MV-4-11 (cell line): ENCODE measurements at regions not wholly inside any gene's neighbourhood (a gene's known extent, or its start where the extent isn't known, plus 50 kb on each side); places are given as distances from the start of the nearest gene placed in this dataset.
"Not testable (repeated sequence)": the region's sequence is repeated elsewhere in the genome, so short reads cannot be mapped to it uniquely, and the experiment has no call there.

Experiments used
- DNase-seq: peaks from one replicate; lab custom pipeline; 2025; lab: John Stamatoyannopoulos, UW

- no peak for DNase-seq
These were observed 262.9 kb upstream of the AUTS2 start for GRCh38 chr7:69335331-69335730.

- DNase-seq, result no peak
These were observed 261.3 kb upstream of the AUTS2 start for GRCh38 chr7:69336976-69337375.

GRCh38 chr7:69338144-69338543, 260.1 kb upstream of the AUTS2 start:
- no peak for DNase-seq

- no peak for DNase-seq
These were observed 257.0 kb upstream of the AUTS2 start for GRCh38 chr7:69341288-69341687.

- DNase-seq, result no peak
These were observed 256.0 kb upstream of the AUTS2 start for GRCh38 chr7:69342154-69342884.

- DNase-seq, result no peak
These were observed 249.0 kb upstream of the AUTS2 start for GRCh38 chr7:69349291-69349690.

GRCh38 chr7:69358163-69358821, 240.0 kb upstream of the AUTS2 start:
- no peak for DNase-seq

GRCh38 chr7:69359003-69359700, 239.1 kb upstream of the AUTS2 start:
- peak; percentile 73 for DNase-seq

GRCh38 chr7:69360913-69361312, 237.4 kb upstream of the AUTS2 start:
- DNase-seq, result no peak

- DNase-seq, result no peak
These were observed 235.1 kb upstream of the AUTS2 start for GRCh38 chr7:69363136-69363535.

GRCh38 chr7:69364813-69365643, 233.2 kb upstream of the AUTS2 start:
- no peak for DNase-seq

GRCh38 chr7:69365651-69366192, 232.6 kb upstream of the AUTS2 start:
- DNase-seq, result no peak

GRCh38 chr7:69367780-69368179, 230.5 kb upstream of the AUTS2 start:
- no peak for DNase-seq

- DNase-seq, result peak; percentile 83
These were observed 224.9 kb upstream of the AUTS2 start for GRCh38 chr7:69373171-69374043.

- DNase-seq, result no peak
These were observed 224.2 kb upstream of the AUTS2 start for GRCh38 chr7:69374044-69374425.

GRCh38 chr7:69377191-69377590, 221.1 kb upstream of the AUTS2 start:
- DNase-seq, result no peak

GRCh38 chr7:69388452-69389137, 209.7 kb upstream of the AUTS2 start:
- DNase-seq, result no peak

GRCh38 chr7:69389216-69389615, 209.1 kb upstream of the AUTS2 start:
- no peak for DNase-seq

- not testable (repeated sequence) for DNase-seq
These were observed 204.4 kb upstream of the AUTS2 start for GRCh38 chr7:69393912-69394311.

- DNase-seq, result peak; percentile 83
These were observed 203.1 kb upstream of the AUTS2 start for GRCh38 chr7:69395061-69395714.
